ENCODE measurements at regions not wholly inside any gene's neighbourhood (a gene's known extent, or its start where the extent isn't known, plus 50 kb on each side); places are given as distances from the start of the nearest gene placed in this dataset.
A peak's percentile ranks its signal among the peaks of the same experiment; 100 is the strongest.

GRCh38 chr14:36245223-36245622 is 68.7 kb upstream of the PTCSC3 start:
- DNase-seq = no peak

DNA sequence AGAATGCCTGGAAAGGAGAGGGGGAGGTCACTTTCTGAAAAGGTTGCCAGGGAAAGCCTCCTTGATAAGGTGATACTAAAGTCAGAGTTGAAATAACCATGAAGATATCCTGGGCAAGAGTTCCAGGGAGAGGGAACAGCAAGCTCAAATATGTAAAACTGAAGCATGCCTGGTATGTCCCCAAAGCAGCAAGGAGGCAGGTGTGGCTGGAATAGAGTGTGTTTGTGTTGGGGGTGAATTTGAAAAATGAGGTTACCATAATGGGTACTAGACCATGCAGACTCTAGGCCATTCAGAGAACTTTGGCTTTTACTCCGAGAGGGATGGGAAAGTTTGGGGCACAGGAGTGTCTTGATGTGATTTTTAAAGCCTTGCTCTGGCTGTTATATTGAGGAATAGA is 66.7 kb upstream of the PTCSC3 start:
- no peak for DNase-seq

DNA sequence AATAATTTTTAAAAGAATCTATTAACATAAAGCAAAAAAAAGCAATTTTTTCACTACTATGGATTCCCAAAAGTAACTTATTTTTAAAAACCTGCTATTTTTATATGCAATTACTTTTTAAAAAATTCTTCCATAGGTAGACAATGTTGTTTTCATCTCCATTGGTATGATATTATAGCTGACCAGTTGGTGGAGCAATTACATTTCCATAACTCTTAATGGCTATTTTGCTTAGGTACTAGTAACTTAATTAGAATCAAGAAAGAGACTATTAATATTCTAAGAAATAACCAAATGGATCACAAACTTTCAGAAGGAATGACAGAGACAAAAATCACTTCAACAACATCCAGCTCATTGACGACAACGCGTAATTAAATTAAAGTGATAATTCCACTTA is 64.7 kb upstream of the PTCSC3 start:
- DNase-seq = peak; percentile 9

DNA sequence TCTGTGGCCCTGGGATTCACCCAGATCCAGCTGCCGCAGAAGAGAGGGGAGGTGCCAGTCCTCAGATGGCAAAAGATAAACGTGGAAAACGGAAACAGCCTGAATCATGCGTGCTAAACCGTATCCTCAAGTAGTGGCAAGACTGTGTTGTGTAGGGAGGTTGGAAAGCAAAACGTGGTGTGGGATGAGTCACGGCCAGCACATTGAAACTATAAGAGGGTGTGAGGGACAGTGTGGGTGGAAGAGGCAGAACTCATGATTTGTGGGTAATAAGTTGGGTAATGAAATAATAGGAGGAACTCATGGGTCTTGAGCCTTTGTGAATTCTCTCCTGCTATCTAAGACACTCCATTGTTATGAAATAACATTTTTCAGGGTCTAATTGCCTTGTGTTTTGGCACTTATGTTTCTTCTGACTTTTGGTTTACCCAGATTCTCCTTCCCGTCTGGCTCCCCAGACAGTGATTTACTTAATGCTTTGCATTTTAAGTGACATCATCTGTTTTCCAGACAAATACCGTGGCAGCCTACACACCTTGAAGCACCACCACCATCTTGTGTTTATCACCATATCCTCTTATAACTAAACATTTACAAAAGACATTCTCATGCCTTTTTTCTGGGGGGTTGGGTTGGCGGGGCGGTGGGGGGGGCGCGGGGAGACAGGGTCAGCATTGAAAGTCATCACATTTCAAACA is 62.3 kb upstream of the PTCSC3 start:
- peak; percentile 47 for DNase-seq

GRCh38 chr14:36233217-36233616 is 56.7 kb upstream of the PTCSC3 start:
- DNase-seq = no peak

- no peak for DNase-seq
Observed at GRCh38 chr14:36229262-36229661, 52.7 kb upstream of the PTCSC3 start.

GRCh38 chr14:36227802-36228201 is 51.3 kb upstream of the PTCSC3 start:
- no peak for DNase-seq

GRCh38 chr14:36227344-36227743 is 50.8 kb upstream of the PTCSC3 start:
- no peak for DNase-seq
